HG02852 (cell line): ENCODE measurements at regions not wholly inside any gene's neighbourhood (a gene's known extent, or its start where the extent isn't known, plus 50 kb on each side); places are given as distances from the start of the nearest gene placed in this dataset.

Source experiments
- ATAC-seq: cut with Tn5 transposase; IDR thresholded peaks from one replicate; pipeline ENCODE4 v1.9.1; 2021; ENCODE audit warnings: mild to moderate bottlenecking, moderate library complexity; ENCODE audit not compliant: unreplicated experiment

DNA sequence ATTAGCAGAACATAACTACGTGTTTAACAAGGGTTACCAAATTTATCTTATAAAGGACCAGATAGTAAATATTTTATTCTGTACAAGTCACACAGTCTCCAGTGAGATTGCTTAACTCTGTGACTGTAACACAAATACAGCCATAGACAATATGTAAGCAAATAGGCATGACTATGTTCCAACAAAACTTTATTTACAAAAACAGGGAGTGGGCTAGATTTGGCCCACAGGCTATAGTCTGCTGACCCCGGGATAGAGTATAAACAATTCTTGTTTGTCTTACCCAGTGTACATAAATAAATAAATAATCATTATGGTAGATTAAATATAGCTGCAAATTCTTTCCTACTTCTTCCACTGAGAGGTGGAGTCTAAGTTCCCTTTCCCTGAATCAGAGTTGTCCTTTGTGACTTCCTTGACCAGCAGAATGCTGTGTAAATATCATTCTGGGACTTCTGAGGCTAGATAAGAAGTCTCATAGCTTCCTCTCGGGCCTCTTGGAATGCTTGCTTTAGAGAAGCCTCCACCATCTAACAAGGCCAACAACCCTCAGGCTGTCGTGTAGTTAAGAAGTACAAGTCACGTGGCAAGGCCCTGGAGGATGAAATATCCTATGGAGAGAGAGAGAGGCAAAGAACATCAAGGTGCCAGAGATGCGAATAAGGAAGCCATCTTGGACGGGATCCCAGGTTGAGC is 59.1 kb upstream of the TMEM244 start:
- ATAC-seq = no peak

GRCh38 chr6:129911732-129912131 is 50.6 kb upstream of the TMEM244 start:
- ATAC-seq = no peak
